B cell (primary cell): ENCODE measurements at regions not wholly inside any gene's neighbourhood (a gene's known extent, or its start where the extent isn't known, plus 50 kb on each side); places are given as distances from the start of the nearest gene placed in this dataset.

ENCODE experiments used
- ATAC-seq: fragments of 200-7000 bp; cut with Tn5 transposase; one replicate; pipeline ENCODE4 v1.10.0; 2021; ENCODE audit warnings: low read depth, mild to moderate bottlenecking, moderate number of reproducible peaks, moderate library complexity
- CTCF ChIA-PET: fragments of 350-600 bp; sonication (Branson Sonifier 250); formaldehyde crosslinking; loops from one replicate; lab custom pipeline; 2021; ENCODE audit warnings: antibody characterized with exemption, inconsistent platforms; lab: Charles Lee
- POLR2A ChIA-PET: fragments of 350-600 bp; sonication (Branson Sonifier 250); formaldehyde crosslinking; loops from one replicate; lab custom pipeline; 2021; ENCODE audit warnings: antibody characterized with exemption; lab: Charles Lee
- DNase-seq: peaks from one replicate; pipeline ENCODE4 v3.0.0; 2013
- H2AFZ ChIP-seq: 2 replicates; pipeline ENCODE4 v1.6.1; 2012; ENCODE audit warnings: mild to moderate bottlenecking, low read depth, low read length; ENCODE audit not compliant: insufficient read depth, poor library complexity, severe bottlenecking
- H3K27ac ChIP-seq, 2 donors: 1 replicate in 1 of 2; 2 replicates in 1 of 2; pipeline ENCODE4 v1.5.1; 2012 to 2013; ENCODE audit warnings: low read length in 2 of 2, mild to moderate bottlenecking in 2 of 2, moderate library complexity in 1 of 2
- H3K27me3 ChIP-seq, 4 experiments: fragments of 200-600 bp in 1 of 4; sonication (generic) in 1 of 4; replicated peaks in 1 of 4; 1 replicate in 2 of 4; 2 replicates in 2 of 4; pipeline versions ENCODE4 v1.6.1 to v1.7.0; 2013 to 2016; ENCODE audit warnings: low read length in 3 of 4, mild to moderate bottlenecking in 2 of 4, mixed read lengths in 1 of 4, moderate library complexity in 1 of 4; ENCODE audit not compliant: insufficient read depth in 4 of 4, control insufficient read depth in 3 of 4; ENCODE audit errors: control extremely low read depth in 1 of 4
- H3K36me3 ChIP-seq, 2 experiments: replicated peaks in 1 of 2; 1 replicate in 1 of 2; 2 replicates in 1 of 2; pipeline versions ENCODE4 v1.6.1 to v1.7.1; 2013; ENCODE audit warnings: low read length in 1 of 2; ENCODE audit not compliant: insufficient read depth in 2 of 2, control insufficient read depth in 1 of 2; ENCODE audit errors: control extremely low read depth in 1 of 2, extremely low read depth in 1 of 2
- H3K4me1 ChIP-seq, 2 donors: fragments of 200-600 bp in 1 of 2; sonication (generic) in 1 of 2; 1 replicate in 1 of 2; 2 replicates in 1 of 2; pipeline versions ENCODE4 v1.5.1 to v1.6.1; 2013 to 2017; ENCODE audit warnings: low read length in 2 of 2; ENCODE audit not compliant: control insufficient read depth in 2 of 2, insufficient read depth in 2 of 2
- H3K4me2 ChIP-seq: replicated peaks from 2 replicates; pipeline ENCODE3; 2012; ENCODE audit warnings: mild to moderate bottlenecking, low read depth, low read length; ENCODE audit not compliant: poor library complexity, severe bottlenecking
- H3K4me3 ChIP-seq, 5 experiments: fragments of 200-600 bp in 1 of 5; sonication (generic) in 1 of 5; 1 replicate in 3 of 5; 2 replicates in 2 of 5; pipeline versions ENCODE4 v1.5.1 to v1.7.0; 2011 to 2016; ENCODE audit warnings: low read length in 4 of 5, mild to moderate bottlenecking in 4 of 5, low read depth in 2 of 5, control low read depth in 1 of 5, moderate library complexity in 1 of 5; ENCODE audit not compliant: insufficient read depth in 1 of 5; ENCODE audit errors: control extremely low read depth in 1 of 5, extremely low read depth in 1 of 5
- H3K79me2 ChIP-seq: fragments of 200-600 bp; sonication (generic); one replicate; pipeline ENCODE4 v1.6.0; 2016; ENCODE audit warnings: low read length; ENCODE audit not compliant: control insufficient read depth, insufficient read depth
- H3K9ac ChIP-seq: fragments of 200-600 bp; sonication (generic); 2 replicates; pipeline ENCODE4 v1.6.1; 2017; ENCODE audit warnings: mild to moderate bottlenecking, low read length, moderate library complexity
- H3K9me3 ChIP-seq, 3 donors: one replicate each; pipeline versions ENCODE4 v1.6.1 to v1.7.1; 2013; ENCODE audit warnings: low read length in 2 of 3; ENCODE audit not compliant: control insufficient read depth in 2 of 3, insufficient read depth in 1 of 3; ENCODE audit errors: control extremely low read depth in 1 of 3
- H4K20me1 ChIP-seq: 2 replicates; pipeline ENCODE4 v1.6.0; 2012; ENCODE audit warnings: mild to moderate bottlenecking, low read length; ENCODE audit not compliant: insufficient read depth, control insufficient read depth, poor library complexity, severe bottlenecking
- H3K27ac Mint-ChIP-seq: one replicate; pipeline ENCODE4 v1.8.0; 2021; ENCODE audit warnings: mixed read lengths
- H3K27me3 Mint-ChIP-seq: one replicate; pipeline ENCODE4 v1.8.0; 2021; ENCODE audit warnings: mixed read lengths
- H3K4me1 Mint-ChIP-seq: one replicate; pipeline ENCODE4 v1.8.0; 2021; ENCODE audit warnings: mixed read lengths
- H3K4me3 Mint-ChIP-seq: one replicate; pipeline ENCODE4 v1.8.0; 2021; ENCODE audit warnings: mixed read lengths
- H3K9me3 Mint-ChIP-seq: one replicate; pipeline ENCODE4 v1.8.0; 2022; ENCODE audit warnings: mixed read lengths; ENCODE audit not compliant: insufficient read depth
- EZH2 ChIP-seq: IDR thresholded peaks from 2 replicates; pipeline ENCODE4 v1.6.1; 2012; ENCODE audit warnings: borderline replicate concordance, low read depth, mild to moderate bottlenecking, moderate library complexity, low read length; ENCODE audit not compliant: insufficient read depth, poor library complexity, severe bottlenecking
- WGBS: methylation state at CpG from one replicate; pipeline ENCODE4 v1.1.5; 2013; ENCODE audit warnings: missing lambda C conversion rate; ENCODE audit not compliant: insufficient coverage; 5-methylcytosine and 5-hydroxymethylcytosine counted together
- intact Hi-C: fragments of 100-400 bp; cut with micrococcal nuclease; formaldehyde crosslinking; loops from one replicate; pipeline ENCODE4 v1.10.0; 2022
- TF ChIP-seq, protein P1 (sequence below): fragments of 200-600 bp; IDR thresholded peaks from one replicate; pipeline ENCODE4 v1.8.0; 2022; ENCODE audit warnings: antibody characterized with exemption, mild to moderate bottlenecking

DNA sequence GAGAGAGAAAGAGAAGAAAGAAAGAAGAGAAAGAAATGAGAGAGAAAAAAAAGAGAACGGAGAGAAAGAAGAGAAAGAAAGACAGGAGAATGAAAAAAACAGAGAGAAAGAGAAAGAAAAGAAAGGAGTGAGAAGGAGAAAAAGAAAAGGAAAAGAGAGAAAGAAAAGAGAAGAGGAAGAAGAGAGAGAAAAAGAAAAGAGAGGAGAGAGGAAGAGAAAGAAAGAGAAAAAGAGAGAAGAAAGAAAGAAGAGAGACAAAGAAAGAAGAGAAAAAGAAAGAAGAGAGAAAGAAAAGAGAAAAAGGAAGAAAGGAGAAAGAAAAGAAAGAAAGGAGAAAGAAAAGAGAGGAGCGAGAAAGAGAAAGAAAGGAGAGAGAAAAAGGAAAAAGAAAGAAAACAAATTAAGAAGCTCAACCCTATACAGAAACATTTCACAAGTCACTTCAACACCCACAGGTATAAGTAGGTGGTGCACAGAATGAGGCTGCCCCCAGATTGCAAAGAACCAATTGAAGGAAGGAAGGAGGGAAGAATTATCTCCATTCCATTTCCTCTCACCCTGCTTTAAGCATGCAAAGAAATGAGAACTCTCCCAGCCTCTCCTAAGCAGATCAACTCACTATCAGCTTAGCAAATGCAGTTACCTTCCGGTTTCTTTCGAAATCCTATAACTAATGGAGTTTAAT is 98.8 kb upstream of the CACNA1A start:
- CTCF ChIA-PET, result interaction anchor here (0.7 to 1.2 kb wide), 3 partner anchors 25 to 342 kb away, joined by 3 to 4 read pairs (median 3); no protein-coding TSS in a partner anchor
- no peaks in the 10 kb centered on the region for H3K9me3 Mint-ChIP-seq

DNA sequence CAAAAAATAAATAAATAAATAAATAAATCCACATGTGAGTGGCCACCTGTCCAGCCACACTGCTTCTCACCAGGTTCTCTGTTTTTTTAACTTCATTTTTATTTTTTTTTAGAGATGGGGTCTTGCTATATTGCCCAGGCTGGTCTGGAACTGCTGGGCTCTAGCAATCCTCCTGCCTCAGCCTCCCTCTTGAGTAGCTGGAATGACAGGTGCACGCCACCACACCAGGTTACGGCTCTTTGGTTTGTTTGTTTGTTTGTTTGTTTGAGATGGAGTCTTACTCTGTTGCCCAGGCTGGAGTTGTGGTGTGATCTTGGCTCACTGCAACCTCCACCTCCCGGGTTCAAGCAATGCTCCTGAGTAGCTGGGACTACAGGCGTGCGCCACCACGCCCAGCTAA is 94.5 kb upstream of the CACNA1A start:
- Histone ChIP-seq H3K9me3 (peaks cover 0 to 2% (median 0%) of the 10 kb centered on the region in 3 donors), H3K27me3 (peaks cover 0 to 5% (median 1%) of the 10 kb centered on the region in 4 experiments), H3K27ac (no peak overlapping the region), H3K4me1 (no peaks in the 10 kb centered on the region), H2AFZ (no peak overlapping the region), H3K79me2 (no peaks in the 10 kb centered on the region), H4K20me1 (no peaks in the 10 kb centered on the region), H3K4me2 (no peak overlapping the region), H3K36me3 (no peaks in the 10 kb centered on the region), H3K4me3 (no peak overlapping the region), H3K9ac (no peak overlapping the region)
- Mint-ChIP-seq H3K4me3 (no peak overlapping the region), H3K9me3 (no peaks in the 10 kb centered on the region), H3K27ac (no peak overlapping the region), H3K4me1 (no peaks in the 10 kb centered on the region), H3K27me3 (peaks cover 34% of the 10 kb centered on the region)
- ChIA-PET POLR2A (no interaction called here), CTCF (interaction anchor here (2.2 kb wide), 1 partner anchor 121 kb away, joined by 5 read pairs; no protein-coding TSS in a partner anchor)
- TF ChIP-seq EZH2, result no peak
- TF ChIP-seq, protein P1, sequence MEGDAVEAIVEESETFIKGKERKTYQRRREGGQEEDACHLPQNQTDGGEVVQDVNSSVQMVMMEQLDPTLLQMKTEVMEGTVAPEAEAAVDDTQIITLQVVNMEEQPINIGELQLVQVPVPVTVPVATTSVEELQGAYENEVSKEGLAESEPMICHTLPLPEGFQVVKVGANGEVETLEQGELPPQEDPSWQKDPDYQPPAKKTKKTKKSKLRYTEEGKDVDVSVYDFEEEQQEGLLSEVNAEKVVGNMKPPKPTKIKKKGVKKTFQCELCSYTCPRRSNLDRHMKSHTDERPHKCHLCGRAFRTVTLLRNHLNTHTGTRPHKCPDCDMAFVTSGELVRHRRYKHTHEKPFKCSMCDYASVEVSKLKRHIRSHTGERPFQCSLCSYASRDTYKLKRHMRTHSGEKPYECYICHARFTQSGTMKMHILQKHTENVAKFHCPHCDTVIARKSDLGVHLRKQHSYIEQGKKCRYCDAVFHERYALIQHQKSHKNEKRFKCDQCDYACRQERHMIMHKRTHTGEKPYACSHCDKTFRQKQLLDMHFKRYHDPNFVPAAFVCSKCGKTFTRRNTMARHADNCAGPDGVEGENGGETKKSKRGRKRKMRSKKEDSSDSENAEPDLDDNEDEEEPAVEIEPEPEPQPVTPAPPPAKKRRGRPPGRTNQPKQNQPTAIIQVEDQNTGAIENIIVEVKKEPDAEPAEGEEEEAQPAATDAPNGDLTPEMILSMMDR, result no peak
- WGBS, result 76% methylated on average over 5 of the region's 6 CpGs
- intact Hi-C loops, result no loop called here
- DNase-seq, result no peak
- ATAC-seq, result no peak

More for the DNA sequence above, 98.8 kb upstream of the CACNA1A start:
- H3K27me3 ChIP-seq, result peaks cover 0 to under 1% (median 0%) of the 10 kb centered on the region in 4 experiments
- no peak overlapping the region for H3K4me2 ChIP-seq
- Mint-ChIP-seq H3K27ac (no peak overlapping the region), H3K27me3 (peaks cover 32% of the 10 kb centered on the region), H3K4me3 (no peak overlapping the region), H3K4me1 (peaks cover under 1% of the 10 kb centered on the region)
- intact Hi-C loops, result no loop called here
- H2AFZ ChIP-seq, result peak overlapping the region; percentile 15
- 80% methylated on average over 1 of the region's 4 CpGs for WGBS
- no peak overlapping the region for H3K9ac ChIP-seq
- ATAC-seq, result no peak
- no peaks in the 10 kb centered on the region for H3K9me3 ChIP-seq
- H3K36me3 ChIP-seq, result no peaks in the 10 kb centered on the region
- no peak for DNase-seq
- H3K79me2 ChIP-seq, result no peaks in the 10 kb centered on the region
- POLR2A ChIA-PET, result no interaction called here
- no peaks in the 10 kb centered on the region for H4K20me1 ChIP-seq
- no peaks in the 10 kb centered on the region for H3K4me1 ChIP-seq
- no peak overlapping the region for H3K4me3 ChIP-seq
- H3K27ac ChIP-seq, result no peak overlapping the region
- no peak for TF ChIP-seq EZH2
- TF ChIP-seq, protein P1, result peak; percentile 58
